Epithelial cell of esophagus (primary cell): ENCODE measurements at regions not wholly inside any gene's neighbourhood (a gene's known extent, or its start where the extent isn't known, plus 50 kb on each side); places are given as distances from the start of the nearest gene placed in this dataset.

Experiments
- DNase-seq: peaks from one replicate; pipeline ENCODE4 v3.0.0; 2010; ENCODE audit warnings: low read depth
- H3K4me3 ChIP-seq: 2 replicates; pipeline ENCODE4 v1.5.1; 2011; ENCODE audit warnings: mild to moderate bottlenecking, low read length, control low read depth
- TF ChIP-seq, protein P1 (sequence below): IDR thresholded peaks from 2 replicates; pipeline ENCODE4 v1.5.1; 2011; ENCODE audit warnings: low read depth, mild to moderate bottlenecking, low read length, control low read depth, inconsistent platforms; ENCODE audit not compliant: insufficient read depth; ENCODE audit errors: missing control alignments

DNA sequence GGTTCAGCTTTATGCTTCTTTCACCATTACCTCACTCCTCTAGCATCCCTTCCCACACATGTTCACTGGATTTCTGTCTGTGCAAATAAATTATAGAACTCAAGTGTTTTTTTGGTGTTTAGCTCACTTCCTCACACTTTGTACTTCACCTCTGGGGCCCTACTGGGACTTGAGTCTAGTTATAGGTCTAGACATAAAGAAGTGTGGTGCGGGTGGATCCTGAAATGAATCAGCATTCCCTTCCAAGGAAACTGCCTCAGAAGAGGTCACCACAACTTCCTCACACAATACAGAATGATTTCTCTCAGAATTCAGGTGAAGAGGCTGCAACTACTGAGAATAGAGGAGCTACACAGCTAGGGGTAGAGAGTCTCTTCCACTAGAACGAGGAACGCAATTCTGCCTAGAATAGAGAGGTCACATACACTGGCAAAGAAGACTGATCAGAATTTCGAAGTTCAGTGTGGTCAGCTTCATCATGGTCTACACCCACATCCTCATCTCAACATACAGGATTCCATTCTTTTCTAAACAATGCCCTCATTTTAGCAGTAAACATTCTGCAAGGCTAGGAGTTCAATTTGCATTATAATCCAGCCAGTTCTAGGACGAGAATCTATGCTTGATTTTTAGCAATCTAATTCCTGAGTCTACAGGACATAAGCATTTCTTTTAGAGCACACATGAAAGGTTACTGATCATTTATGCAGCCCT, 938.7 kb upstream of the PHF14 start:
- TF ChIP-seq, protein P1, sequence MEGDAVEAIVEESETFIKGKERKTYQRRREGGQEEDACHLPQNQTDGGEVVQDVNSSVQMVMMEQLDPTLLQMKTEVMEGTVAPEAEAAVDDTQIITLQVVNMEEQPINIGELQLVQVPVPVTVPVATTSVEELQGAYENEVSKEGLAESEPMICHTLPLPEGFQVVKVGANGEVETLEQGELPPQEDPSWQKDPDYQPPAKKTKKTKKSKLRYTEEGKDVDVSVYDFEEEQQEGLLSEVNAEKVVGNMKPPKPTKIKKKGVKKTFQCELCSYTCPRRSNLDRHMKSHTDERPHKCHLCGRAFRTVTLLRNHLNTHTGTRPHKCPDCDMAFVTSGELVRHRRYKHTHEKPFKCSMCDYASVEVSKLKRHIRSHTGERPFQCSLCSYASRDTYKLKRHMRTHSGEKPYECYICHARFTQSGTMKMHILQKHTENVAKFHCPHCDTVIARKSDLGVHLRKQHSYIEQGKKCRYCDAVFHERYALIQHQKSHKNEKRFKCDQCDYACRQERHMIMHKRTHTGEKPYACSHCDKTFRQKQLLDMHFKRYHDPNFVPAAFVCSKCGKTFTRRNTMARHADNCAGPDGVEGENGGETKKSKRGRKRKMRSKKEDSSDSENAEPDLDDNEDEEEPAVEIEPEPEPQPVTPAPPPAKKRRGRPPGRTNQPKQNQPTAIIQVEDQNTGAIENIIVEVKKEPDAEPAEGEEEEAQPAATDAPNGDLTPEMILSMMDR: no peak
- no peak for DNase-seq
- H3K4me3 ChIP-seq: no peak overlapping the region

DNA sequence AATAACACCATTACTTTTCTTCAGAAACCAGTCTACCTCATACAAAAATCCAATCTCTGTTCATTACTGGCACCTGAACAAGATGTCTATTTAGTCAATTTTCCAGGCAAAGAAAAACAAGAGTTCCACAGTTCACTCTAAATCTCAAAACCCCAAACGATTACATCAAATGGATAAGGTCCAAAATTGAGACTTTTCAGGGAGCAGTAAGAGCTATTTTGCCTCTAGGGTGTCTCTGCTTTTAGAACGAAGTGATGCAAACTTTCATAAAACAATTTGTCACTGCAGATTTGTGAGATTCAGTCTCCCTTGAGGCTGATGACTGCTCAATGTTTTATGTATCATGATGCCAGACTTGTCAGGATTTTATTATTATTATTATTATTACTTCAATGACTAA, 937.0 kb upstream of the PHF14 start:
- TF ChIP-seq, protein P1: no peak
- H3K4me3 ChIP-seq: no peak overlapping the region
- no peak for DNase-seq

DNA sequence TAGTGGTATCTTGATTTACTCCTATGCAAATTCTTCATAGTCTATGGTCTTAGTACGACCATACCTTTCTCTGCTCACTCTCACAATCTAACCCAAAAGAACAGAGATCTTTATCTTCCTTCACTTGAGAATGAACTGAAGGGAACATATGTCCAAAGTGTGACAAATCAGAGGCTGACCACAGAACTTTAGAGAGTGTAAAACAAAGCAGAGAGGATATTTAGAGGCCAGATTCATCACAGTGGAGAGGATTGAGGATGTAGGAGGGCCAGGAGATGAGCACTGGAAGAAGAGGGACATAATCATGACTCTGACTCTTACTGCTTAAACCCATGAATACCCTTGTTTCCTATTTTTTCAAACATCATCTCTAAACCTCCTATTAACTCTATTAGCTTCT, 935.3 kb upstream of the PHF14 start:
- no peak for DNase-seq
- no peak overlapping the region for H3K4me3 ChIP-seq
- TF ChIP-seq, protein P1: no peak

DNA sequence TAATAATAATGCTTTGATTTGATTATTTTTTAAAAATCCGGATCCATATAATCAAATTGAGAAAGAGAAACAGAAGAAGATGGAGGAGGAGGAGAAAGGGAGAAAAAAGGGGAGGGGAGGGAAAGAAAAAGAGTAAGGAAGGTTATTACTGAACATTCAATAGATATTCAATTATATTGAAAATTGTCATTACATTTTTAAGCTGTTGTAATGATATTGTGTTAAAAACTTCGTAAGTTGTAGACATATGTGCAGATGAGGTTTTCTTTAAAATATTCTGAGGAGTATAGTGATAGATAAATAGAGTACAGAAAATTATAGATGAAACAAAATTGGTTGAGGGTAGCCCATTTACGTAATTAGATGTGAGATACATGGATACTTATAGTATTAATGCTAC, 933.0 kb upstream of the PHF14 start:
- no peak overlapping the region for H3K4me3 ChIP-seq
- DNase-seq: no peak
- TF ChIP-seq, protein P1: no peak

DNA sequence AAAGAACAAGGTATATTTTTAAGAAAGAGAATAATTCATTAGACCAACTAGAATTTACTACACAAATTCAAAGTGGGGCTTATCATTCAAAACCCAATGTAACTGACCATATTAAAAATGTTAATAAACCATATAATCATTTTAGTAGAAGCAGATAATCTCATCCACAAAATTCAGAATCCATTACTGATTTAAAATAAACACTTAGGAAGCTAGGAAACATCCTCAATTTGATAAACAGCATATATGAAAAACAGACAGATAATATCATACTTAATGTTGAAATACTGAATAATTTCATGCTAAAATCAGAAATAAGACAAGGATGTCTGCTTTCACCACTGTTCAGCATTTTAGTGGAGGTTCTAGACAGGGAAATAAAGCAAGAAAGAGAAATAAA, 902.8 kb upstream of the PHF14 start:
- no peak for DNase-seq
- TF ChIP-seq, protein P1: no peak
- H3K4me3 ChIP-seq: no peak overlapping the region

DNA sequence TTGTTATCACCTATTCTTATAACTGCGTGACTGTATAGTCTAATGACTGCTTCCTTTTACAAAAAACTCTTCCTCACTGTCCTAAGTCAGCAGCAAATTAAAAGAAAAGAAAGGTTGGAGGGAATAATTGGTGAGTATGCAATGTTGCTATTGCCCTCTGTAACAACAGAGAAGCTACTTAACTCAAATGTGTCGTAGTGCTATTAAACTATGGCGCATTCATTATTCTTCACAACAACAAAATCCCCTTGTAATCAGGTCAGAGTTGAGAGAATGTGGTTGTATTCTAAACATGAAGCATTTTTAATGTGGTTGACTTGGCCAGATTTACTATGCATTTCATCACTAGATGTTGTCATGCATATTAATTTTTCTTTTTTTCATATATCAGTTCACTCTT, 897.8 kb upstream of the PHF14 start:
- no peak for DNase-seq
- TF ChIP-seq, protein P1: no peak
- no peak overlapping the region for H3K4me3 ChIP-seq

DNA sequence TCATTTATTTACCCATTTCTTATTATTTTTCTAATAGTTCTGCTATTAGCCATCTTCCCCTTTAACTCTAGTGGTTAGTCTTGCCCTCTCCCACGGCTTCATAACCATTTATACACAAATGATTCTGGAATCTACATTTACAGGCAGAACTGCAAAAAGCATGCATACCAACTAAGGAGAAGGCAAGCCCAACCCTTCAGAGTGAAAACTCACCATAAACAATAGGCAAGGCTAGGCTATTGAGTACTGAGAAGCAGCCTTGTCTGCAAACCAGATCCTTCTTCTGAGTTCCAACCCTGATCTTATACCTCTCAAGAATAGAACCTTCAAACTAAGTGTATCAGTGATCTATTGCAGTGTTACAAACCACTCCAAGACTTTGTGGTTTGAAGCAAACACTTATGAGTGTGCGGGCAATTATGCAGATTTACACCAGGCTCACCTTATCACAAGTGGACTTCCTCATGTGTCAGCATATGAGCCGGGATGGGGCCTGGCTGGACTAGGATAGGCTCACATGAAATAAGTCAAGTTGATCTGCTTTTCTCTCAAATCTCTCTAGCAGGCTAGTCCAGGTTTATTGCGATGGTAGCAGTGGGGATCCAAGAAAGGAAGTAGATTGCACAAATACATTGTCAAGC, 896.9 kb upstream of the PHF14 start:
- TF ChIP-seq, protein P1: no peak
- H3K4me3 ChIP-seq: no peak overlapping the region
- no peak for DNase-seq
